ENCODE measurements at regions not wholly inside any gene's neighbourhood (a gene's known extent, or its start where the extent isn't known, plus 50 kb on each side); places are given as distances from the start of the nearest gene placed in this dataset.

DNA sequence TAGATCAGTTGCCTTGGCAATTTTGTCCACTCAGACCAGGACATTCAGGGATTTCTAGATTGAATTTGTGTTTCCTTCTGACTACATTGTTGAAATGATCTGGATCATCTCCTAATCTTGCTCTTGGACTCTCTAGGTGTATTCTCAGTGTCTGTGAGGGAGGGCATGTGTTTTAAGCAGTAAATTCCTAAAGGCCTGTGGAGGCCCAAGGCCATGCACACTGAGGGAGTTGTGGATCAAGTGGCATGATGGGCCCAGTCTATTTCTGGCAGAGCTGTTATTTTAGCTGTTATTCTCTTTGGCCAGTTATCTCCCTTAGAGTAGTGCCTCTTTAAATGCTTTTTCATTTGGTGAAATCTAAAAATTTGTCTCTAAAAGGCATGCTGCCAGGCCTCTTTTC is 144.9 kb downstream of the RPIA start:
- H3K79me2 ChIP-seq (ENCODE audit: insufficient read depth, low read length) = peaks cover 37% of the 10 kb centered on the region
- H3K9me3 ChIP-seq (ENCODE audit: low read length) = no peaks in the 10 kb centered on the region
- 0 out of 2 replicates have a peak, but pooled peaks cover 5% of the 10 kb centered on the region for H3F3A ChIP-seq (ENCODE audit: insufficient read depth, low read length)

DNA sequence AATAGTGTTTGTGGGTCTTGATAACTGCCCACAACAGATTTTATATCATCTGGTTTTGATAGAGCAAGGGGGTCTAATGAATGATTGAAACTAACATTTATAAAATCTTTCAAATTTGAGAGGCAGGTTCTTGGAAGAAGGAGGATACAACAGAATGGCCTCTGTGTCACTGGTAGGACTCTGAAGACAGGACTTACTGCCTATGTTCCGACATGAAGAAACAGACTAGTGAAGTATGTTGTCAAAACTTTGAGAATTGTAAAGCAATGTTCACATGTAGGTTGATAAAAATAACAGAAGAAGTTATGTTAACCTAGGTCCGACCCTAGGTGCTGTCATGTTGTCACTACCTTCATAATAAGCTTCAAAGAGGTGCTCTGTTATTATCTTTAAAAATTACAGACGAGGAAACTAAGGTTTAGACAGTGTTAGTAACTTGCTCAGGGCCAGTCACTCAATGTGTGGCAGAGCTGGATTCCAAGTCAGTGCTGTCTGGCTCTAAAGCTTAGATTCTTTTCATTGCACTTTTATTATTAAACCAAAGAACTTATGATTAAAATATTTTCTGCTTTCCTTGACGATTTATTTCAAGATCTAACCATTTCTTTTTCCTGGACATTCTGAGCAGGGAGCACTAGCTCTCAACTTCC is 146.2 kb downstream of the RPIA start:
- H2AFZ ChIP-seq (ENCODE audit: low read length) = no peak overlapping the region
- peak overlapping the region; percentile 84 for H3K4me2 ChIP-seq (ENCODE audit: low read length)
- no peak overlapping the region for H3K4me3 ChIP-seq (ENCODE audit: low read depth, low read length, poor library complexity, severe bottlenecking)
- peaks cover 37% of the 10 kb centered on the region for H3K79me2 ChIP-seq (ENCODE audit: insufficient read depth, low read length)
- H3K4me1 ChIP-seq (ENCODE audit: insufficient read depth, low read length, severe bottlenecking) = peaks cover 100% of the 10 kb centered on the region
- no peak for TF ChIP-seq EZH2 (IDR thresholded peaks at IDR 0.05; ENCODE audit: borderline replicate concordance, low read length)
- 0 out of 2 replicates have a peak, but pooled peaks cover 5% of the 10 kb centered on the region for H3F3A ChIP-seq (ENCODE audit: insufficient read depth, low read length)
- H3K9me3 ChIP-seq (ENCODE audit: low read length) = no peaks in the 10 kb centered on the region
- H3K9ac ChIP-seq (ENCODE audit: low read length) = peak overlapping the region; percentile 98
- peak overlapping the region; percentile 100 for H3K27ac ChIP-seq (ENCODE audit: low read depth, low read length, poor library complexity, severe bottlenecking)
- H4K20me1 ChIP-seq (ENCODE audit: insufficient read depth, low read length) = no peaks in the 10 kb centered on the region
- no peaks in the 10 kb centered on the region for H3K27me3 ChIP-seq (ENCODE audit: insufficient read depth, low read length)
- H3K9me2 ChIP-seq (ENCODE audit: low read depth, low read length) = no peaks in the 10 kb centered on the region
- no peaks in the 10 kb centered on the region for H3K36me3 ChIP-seq (ENCODE audit: insufficient read depth, low read length)

More for the DNA sequence above, 144.9 kb downstream of the RPIA start:
- Histone ChIP-seq H4K20me1 (ENCODE audit: insufficient read depth, low read length) (no peaks in the 10 kb centered on the region), H3K9ac (ENCODE audit: low read length) (peak overlapping the region; percentile 98), H2AFZ (ENCODE audit: low read length) (no peak overlapping the region), H3K36me3 (ENCODE audit: insufficient read depth, low read length) (no peaks in the 10 kb centered on the region), H3K27ac (ENCODE audit: low read depth, low read length, poor library complexity, severe bottlenecking) (peak overlapping the region; percentile 100), H3K27me3 (ENCODE audit: insufficient read depth, low read length) (no peaks in the 10 kb centered on the region), H3K4me1 (ENCODE audit: insufficient read depth, low read length, severe bottlenecking) (peaks cover 100% of the 10 kb centered on the region), H3K9me2 (ENCODE audit: low read depth, low read length) (no peaks in the 10 kb centered on the region), H3K4me2 (ENCODE audit: low read length) (peak overlapping the region; percentile 84), H3K4me3 (ENCODE audit: low read depth, low read length, poor library complexity, severe bottlenecking) (peak overlapping the region; percentile 4)
- TF ChIP-seq, protein P1, sequence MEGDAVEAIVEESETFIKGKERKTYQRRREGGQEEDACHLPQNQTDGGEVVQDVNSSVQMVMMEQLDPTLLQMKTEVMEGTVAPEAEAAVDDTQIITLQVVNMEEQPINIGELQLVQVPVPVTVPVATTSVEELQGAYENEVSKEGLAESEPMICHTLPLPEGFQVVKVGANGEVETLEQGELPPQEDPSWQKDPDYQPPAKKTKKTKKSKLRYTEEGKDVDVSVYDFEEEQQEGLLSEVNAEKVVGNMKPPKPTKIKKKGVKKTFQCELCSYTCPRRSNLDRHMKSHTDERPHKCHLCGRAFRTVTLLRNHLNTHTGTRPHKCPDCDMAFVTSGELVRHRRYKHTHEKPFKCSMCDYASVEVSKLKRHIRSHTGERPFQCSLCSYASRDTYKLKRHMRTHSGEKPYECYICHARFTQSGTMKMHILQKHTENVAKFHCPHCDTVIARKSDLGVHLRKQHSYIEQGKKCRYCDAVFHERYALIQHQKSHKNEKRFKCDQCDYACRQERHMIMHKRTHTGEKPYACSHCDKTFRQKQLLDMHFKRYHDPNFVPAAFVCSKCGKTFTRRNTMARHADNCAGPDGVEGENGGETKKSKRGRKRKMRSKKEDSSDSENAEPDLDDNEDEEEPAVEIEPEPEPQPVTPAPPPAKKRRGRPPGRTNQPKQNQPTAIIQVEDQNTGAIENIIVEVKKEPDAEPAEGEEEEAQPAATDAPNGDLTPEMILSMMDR (IDR thresholded peaks at IDR 0.05; ENCODE audit: low read length) = no peak
- TF ChIP-seq EZH2 (IDR thresholded peaks at IDR 0.05; ENCODE audit: borderline replicate concordance, low read length) = no peak

DNA sequence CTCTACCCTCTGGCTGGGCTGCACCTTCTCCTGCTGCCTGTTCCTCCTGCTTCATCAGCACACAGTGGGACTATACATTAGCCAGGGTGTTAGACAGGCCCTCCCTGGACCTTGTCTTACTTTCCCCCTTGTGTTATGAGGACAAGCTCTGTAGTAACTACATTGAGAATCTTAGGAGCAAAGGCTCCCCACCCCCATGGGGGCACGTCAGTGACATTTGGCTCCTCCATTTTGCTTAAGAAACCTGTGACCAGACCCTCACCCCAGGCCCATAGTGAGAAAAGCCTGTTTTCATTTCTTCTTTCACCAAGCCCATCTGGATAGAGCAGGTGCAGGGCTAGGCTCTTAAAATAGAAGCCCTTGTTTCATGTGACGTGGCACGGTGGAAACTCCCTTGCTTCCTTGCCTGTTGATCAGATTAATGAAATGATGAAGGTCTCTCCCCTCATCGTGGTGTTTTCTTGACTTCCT is 146.7 kb downstream of the RPIA start:
- peak overlapping the region; percentile 98 for H3K9ac ChIP-seq (ENCODE audit: low read length)

More for the DNA sequence above, 146.7 kb downstream of the RPIA start:
- no peak overlapping the region for H2AFZ ChIP-seq (ENCODE audit: low read length)
- H3K4me2 ChIP-seq (ENCODE audit: low read length) = peak overlapping the region; percentile 84
- 0 out of 2 replicates have a peak, but pooled peaks cover 5% of the 10 kb centered on the region for H3F3A ChIP-seq (ENCODE audit: insufficient read depth, low read length)
- no peak overlapping the region for H3K4me3 ChIP-seq (ENCODE audit: low read depth, low read length, poor library complexity, severe bottlenecking)
- H4K20me1 ChIP-seq (ENCODE audit: insufficient read depth, low read length) = no peaks in the 10 kb centered on the region
- peaks cover 100% of the 10 kb centered on the region for H3K4me1 ChIP-seq (ENCODE audit: insufficient read depth, low read length, severe bottlenecking)
- TF ChIP-seq, protein P1 (IDR thresholded peaks at IDR 0.05; ENCODE audit: low read length) = no peak
- no peak for TF ChIP-seq EZH2 (IDR thresholded peaks at IDR 0.05; ENCODE audit: borderline replicate concordance, low read length)
- H3K79me2 ChIP-seq (ENCODE audit: insufficient read depth, low read length) = peaks cover 33% of the 10 kb centered on the region
- peak overlapping the region; percentile 100 for H3K27ac ChIP-seq (ENCODE audit: low read depth, low read length, poor library complexity, severe bottlenecking)
- no peaks in the 10 kb centered on the region for H3K9me2 ChIP-seq (ENCODE audit: low read depth, low read length)
- H3K36me3 ChIP-seq (ENCODE audit: insufficient read depth, low read length) = no peaks in the 10 kb centered on the region
- no peaks in the 10 kb centered on the region for H3K27me3 ChIP-seq (ENCODE audit: insufficient read depth, low read length)
- H3K9me3 ChIP-seq (ENCODE audit: low read length) = no peaks in the 10 kb centered on the region
